Endodermal cell (in vitro differentiated cells): ENCODE measurements at regions not wholly inside any gene's neighbourhood (a gene's known extent, or its start where the extent isn't known, plus 50 kb on each side); places are given as distances from the start of the nearest gene placed in this dataset.

ENCODE experiments used
- DNase-seq: peaks from one replicate; pipeline ENCODE4 v3.0.0-alpha.2; 2017
- H3K27ac ChIP-seq: 2 replicates; pipeline ENCODE4 v1.5.1; 2013; ENCODE audit warnings: mild to moderate bottlenecking, low read depth, low read length, moderate library complexity
- H3K27me3 ChIP-seq: 2 replicates; pipeline ENCODE4 v1.6.1; 2013; ENCODE audit warnings: mild to moderate bottlenecking, low read length, moderate library complexity; ENCODE audit not compliant: insufficient read depth, control insufficient read depth, poor library complexity, severe bottlenecking
- H3K36me3 ChIP-seq: 2 replicates; pipeline ENCODE4 v1.7.0; 2013; ENCODE audit warnings: mild to moderate bottlenecking, low read length, moderate library complexity; ENCODE audit not compliant: control insufficient read depth, insufficient read depth
- H3K4me1 ChIP-seq: one replicate; pipeline ENCODE4 v1.7.0; 2013; ENCODE audit warnings: low read length; ENCODE audit not compliant: control insufficient read depth, insufficient read depth
- H3K4me3 ChIP-seq: 2 replicates; pipeline ENCODE4 v1.5.1; 2013; ENCODE audit warnings: mild to moderate bottlenecking, low read length, moderate library complexity
- H3K9ac ChIP-seq: 2 replicates; pipeline ENCODE4 v1.6.1; 2013; ENCODE audit warnings: mild to moderate bottlenecking, low read length, moderate library complexity; ENCODE audit not compliant: poor library complexity, severe bottlenecking; ENCODE audit errors: extremely low read depth
- H3K9me3 ChIP-seq: 2 replicates; pipeline ENCODE4 v1.6.1; 2013; ENCODE audit warnings: mild to moderate bottlenecking, low read length, moderate library complexity; ENCODE audit not compliant: control insufficient read depth
- H3K27ac Mint-ChIP-seq: 2 replicates; pipeline ENCODE4 v1.8.0; 2020; ENCODE audit warnings: mixed read lengths
- H3K27me3 Mint-ChIP-seq: 2 replicates; pipeline ENCODE4 v1.8.0; 2021; ENCODE audit warnings: mild to moderate bottlenecking, mixed read lengths; ENCODE audit not compliant: insufficient read depth
- H3K36me3 Mint-ChIP-seq: 2 replicates; pipeline ENCODE4 v1.8.0; 2020; ENCODE audit warnings: low read depth, mixed read lengths
- H3K4me1 Mint-ChIP-seq: 2 replicates; pipeline ENCODE4 v1.8.0; 2020; ENCODE audit warnings: mixed read lengths
- H3K4me3 Mint-ChIP-seq: 2 replicates; pipeline ENCODE4 v1.8.0; 2020; ENCODE audit warnings: mild to moderate bottlenecking, moderate library complexity, mixed read lengths
- H3K9me3 Mint-ChIP-seq: 2 replicates; pipeline ENCODE4 v1.8.0; 2020; ENCODE audit warnings: mild to moderate bottlenecking, mixed read lengths
- CTCF ChIP-seq: fragments of 200-600 bp; sonication (generic); conservative IDR thresholded peaks from 2 replicates; pipeline ENCODE4 v1.5.0; 2021; ENCODE audit warnings: antibody characterized with exemption, mild to moderate bottlenecking
- WGBS, 2 experiments: methylation state at CpG; one replicate each; pipeline versions ENCODE4 v1.1.5 to v1.1.7; 2013; ENCODE audit warnings: missing lambda C conversion rate in 2 of 2, mixed read lengths in 1 of 2; ENCODE audit not compliant: insufficient coverage in 1 of 2, insufficient read length in 1 of 2; 5-methylcytosine and 5-hydroxymethylcytosine counted together

GRCh38 chr22:48342016-48342415 is 1485.7 kb downstream of the BRD1 start:
- WGBS, 2 experiments, result 91 to 94% methylated on average over 12 to 16 of the region's 16 CpGs
- no peak overlapping the region for H3K9ac ChIP-seq
- DNase-seq, result no peak
- Mint-ChIP-seq H3K9me3 (no peaks in the 10 kb centered on the region), H3K27ac (no peak overlapping the region), H3K36me3 (no peaks in the 10 kb centered on the region), H3K27me3 (peaks cover 51% of the 10 kb centered on the region), H3K4me1 (peaks cover 4% of the 10 kb centered on the region), H3K4me3 (no peak overlapping the region)
- H3K36me3 ChIP-seq, result no peaks in the 10 kb centered on the region
- H3K4me1 ChIP-seq, result no peaks in the 10 kb centered on the region
- no peaks in the 10 kb centered on the region for H3K9me3 ChIP-seq
- TF ChIP-seq CTCF, result no peak
- no peak overlapping the region for H3K27ac ChIP-seq
- no peak overlapping the region for H3K4me3 ChIP-seq
- no peaks in the 10 kb centered on the region for H3K27me3 ChIP-seq

- peak; percentile 45 for DNase-seq
- H3K27me3 Mint-ChIP-seq, result peaks cover 48% of the 10 kb centered on the region
- no peak for TF ChIP-seq CTCF
- Histone ChIP-seq H3K4me3 (no peak overlapping the region), H3K27me3 (no peaks in the 10 kb centered on the region), H3K9ac (no peak overlapping the region), H3K9me3 (no peaks in the 10 kb centered on the region), H3K4me1 (no peaks in the 10 kb centered on the region), H3K27ac (no peak overlapping the region), H3K36me3 (no peaks in the 10 kb centered on the region)
- peaks cover 4% of the 10 kb centered on the region for H3K4me1 Mint-ChIP-seq
- H3K4me3 Mint-ChIP-seq, result no peak overlapping the region
- H3K27ac Mint-ChIP-seq, result no peak overlapping the region
- 69 to 75% methylated on average over 19 to 29 of the region's 29 CpGs for WGBS, 2 experiments
- no peaks in the 10 kb centered on the region for H3K36me3 Mint-ChIP-seq
- no peaks in the 10 kb centered on the region for H3K9me3 Mint-ChIP-seq
Measured at GRCh38 chr22:48340727-48341709, 1486.7 kb downstream of the BRD1 start.

- Mint-ChIP-seq H3K27ac (no peak overlapping the region), H3K36me3 (no peaks in the 10 kb centered on the region), H3K9me3 (no peaks in the 10 kb centered on the region), H3K4me1 (peaks cover 6% of the 10 kb centered on the region), H3K27me3 (peaks cover 43% of the 10 kb centered on the region), H3K4me3 (no peak overlapping the region)
- TF ChIP-seq CTCF, result no peak
- Histone ChIP-seq H3K36me3 (no peaks in the 10 kb centered on the region), H3K9me3 (no peaks in the 10 kb centered on the region), H3K9ac (no peak overlapping the region), H3K4me1 (no peaks in the 10 kb centered on the region), H3K27me3 (no peaks in the 10 kb centered on the region), H3K27ac (no peak overlapping the region), H3K4me3 (no peak overlapping the region)
- DNase-seq, result no peak
- 90 to 100% methylated on average over 8 to 10 of the region's 10 CpGs for WGBS, 2 experiments
Measured at GRCh38 chr22:48340191-48340590, 1487.5 kb downstream of the BRD1 start.
